Esophagus muscularis mucosa (tissue), 4 donors: ENCODE measurements at regions not wholly inside any gene's neighbourhood (a gene's known extent, or its start where the extent isn't known, plus 50 kb on each side); places are given as distances from the start of the nearest gene placed in this dataset.

Source experiments
- DNase-seq: peaks from one replicate; pipeline ENCODE4 v3.0.0-alpha.2; 2017; ENCODE audit errors: extremely low spot score
- H3K27ac ChIP-seq, 4 donors: fragments of 200-600 bp; sonication (generic); replicated peaks in 1 of 4; 1 replicate in 3 of 4; 2 replicates in 1 of 4; pipeline ENCODE4 v1.5.1; 2016 to 2019; ENCODE audit warnings: mild to moderate bottlenecking in 1 of 4
- H3K27me3 ChIP-seq, 4 donors: fragments of 200-600 bp; sonication (generic); one replicate each; pipeline versions ENCODE4 v1.5.1 to v1.6.0; 2016 to 2019
- H3K36me3 ChIP-seq, 4 donors: fragments of 200-600 bp; sonication (generic); one replicate each; pipeline ENCODE4 v1.5.1; 2016 to 2019
- H3K4me1 ChIP-seq, 4 donors: fragments of 200-600 bp; sonication (generic); one replicate each; pipeline ENCODE4 v1.5.1; 2016 to 2019
- H3K4me3 ChIP-seq, 4 donors: fragments of 200-600 bp; sonication (generic); 1 replicate in 2 of 4; 2 replicates in 2 of 4; pipeline ENCODE4 v1.5.1; 2016 to 2019; ENCODE audit warnings: mild to moderate bottlenecking in 4 of 4, moderate library complexity in 1 of 4
- H3K9me3 ChIP-seq, 4 donors: fragments of 200-600 bp; sonication (generic); 1 replicate in 3 of 4; 2 replicates in 1 of 4; pipeline ENCODE4 v1.5.1; 2016 to 2019
- CTCF ChIP-seq, 3 experiments: fragments of 200-600 bp in 2 of 3; fragments of 450-650 bp in 1 of 3; sonication (generic) in 2 of 3; IDR thresholded peaks; one replicate each; pipeline ENCODE4 v1.5.1; 2017 to 2019; ENCODE audit warnings: antibody characterized with exemption in 3 of 3, mild to moderate bottlenecking in 2 of 3, moderate library complexity in 1 of 3
- EP300 ChIP-seq: sonication (generic); formaldehyde crosslinking; IDR thresholded peaks from one replicate; pipeline ENCODE4 v1.6.1; 2017; ENCODE audit warnings: antibody characterized with exemption
- POLR2A ChIP-seq: fragments of 450-650 bp; IDR thresholded peaks from one replicate; pipeline ENCODE4 v1.6.1; 2017; ENCODE audit warnings: antibody characterized with exemption, moderate library complexity, mild to moderate bottlenecking, low read depth
- POLR2AphosphoS5 ChIP-seq, 2 donors: sonication (generic); formaldehyde crosslinking; IDR thresholded peaks; one replicate each; pipeline ENCODE4 v1.6.1; 2017; ENCODE audit warnings: antibody characterized with exemption in 2 of 2
- WGBS: methylation state at CpG from one replicate; pipeline ENCODE4 v1.1.5; 2018; 5-methylcytosine and 5-hydroxymethylcytosine counted together
- intact Hi-C: fragments of 100-400 bp; cut with DNase I; formaldehyde crosslinking; loops from one replicate; pipeline ENCODE4 v1.15.1; 2023

- Histone ChIP-seq H3K36me3 (no peaks in the 10 kb centered on the region), H3K27ac (no peak overlapping the region), H3K9me3 (no peaks in the 10 kb centered on the region), H3K4me1 (no peaks in the 10 kb centered on the region), H3K27me3 (no peaks in the 10 kb centered on the region), H3K4me3 (no peak overlapping the region)
- no peak for TF ChIP-seq POLR2AphosphoS5 (IDR thresholded peaks at IDR 0.05)
- no peak for TF ChIP-seq POLR2A
- TF ChIP-seq CTCF (IDR thresholded peaks at IDR 0.05): no peak
- no peak for TF ChIP-seq EP300
- no peak for DNase-seq
- intact Hi-C loops: no loop called here
- WGBS: 80% methylated on average over 2 of the region's 2 CpGs
Measured at GRCh38 chr4:96698831-96699230, 858.9 kb downstream of the PDHA2 start.

GRCh38 chr4:96703265-96703664 lies 863.4 kb downstream of the PDHA2 start:
- Histone ChIP-seq H3K9me3 (no peaks in the 10 kb centered on the region), H3K4me3 (no peak overlapping the region), H3K36me3 (no peaks in the 10 kb centered on the region), H3K4me1 (no peaks in the 10 kb centered on the region), H3K27me3 (no peaks in the 10 kb centered on the region), H3K27ac (no peak overlapping the region)
- TF ChIP-seq EP300: no peak
- no peak for TF ChIP-seq POLR2AphosphoS5 (IDR thresholded peaks at IDR 0.05)
- TF ChIP-seq POLR2A: no peak
- TF ChIP-seq CTCF (IDR thresholded peaks at IDR 0.05): no peak
- DNase-seq: no peak
- 74% methylated on average over 2 of the region's 2 CpGs for WGBS
- intact Hi-C loops: no loop called here

GRCh38 chr4:96708766-96709165 lies 868.9 kb downstream of the PDHA2 start:
- H3K4me3 ChIP-seq: no peak overlapping the region
- H3K4me1 ChIP-seq: no peaks in the 10 kb centered on the region
- no peak overlapping the region for H3K27ac ChIP-seq
- H3K36me3 ChIP-seq: no peaks in the 10 kb centered on the region
- TF ChIP-seq EP300: no peak
- no peak for TF ChIP-seq POLR2AphosphoS5 (IDR thresholded peaks at IDR 0.05)
- no peak for TF ChIP-seq CTCF (IDR thresholded peaks at IDR 0.05)
- no peak for TF ChIP-seq POLR2A
- WGBS: 69% methylated on average over 1 of the region's 1 CpG
- no peaks in the 10 kb centered on the region for H3K9me3 ChIP-seq
- intact Hi-C loops: no loop called here
- no peaks in the 10 kb centered on the region for H3K27me3 ChIP-seq
- no peak for DNase-seq

GRCh38 chr4:96713271-96713850 lies 873.5 kb downstream of the PDHA2 start:
- 55% methylated on average over 7 of the region's 7 CpGs for WGBS
- TF ChIP-seq CTCF (IDR thresholded peaks at IDR 0.05): no peak
- TF ChIP-seq POLR2A: no peak
- TF ChIP-seq EP300: no peak
- TF ChIP-seq POLR2AphosphoS5 (IDR thresholded peaks at IDR 0.05): no peak
- H3K27ac ChIP-seq: no peak overlapping the region
- DNase-seq: no peak
- H3K27me3 ChIP-seq: no peaks in the 10 kb centered on the region
- H3K9me3 ChIP-seq: no peaks in the 10 kb centered on the region
- no peaks in the 10 kb centered on the region for H3K36me3 ChIP-seq
- no peaks in the 10 kb centered on the region for H3K4me1 ChIP-seq
- no peak overlapping the region for H3K4me3 ChIP-seq
- intact Hi-C loops: no loop called here

- Histone ChIP-seq H3K27ac (no peak overlapping the region), H3K36me3 (no peaks in the 10 kb centered on the region), H3K27me3 (no peaks in the 10 kb centered on the region), H3K4me3 (no peak overlapping the region), H3K9me3 (no peaks in the 10 kb centered on the region), H3K4me1 (no peaks in the 10 kb centered on the region)
- DNase-seq: no peak
- intact Hi-C loops: no loop called here
- TF ChIP-seq CTCF (IDR thresholded peaks at IDR 0.05) (no peak), POLR2A (no peak), EP300 (no peak), POLR2AphosphoS5 (IDR thresholded peaks at IDR 0.05) (no peak)
Measured at GRCh38 chr4:96729641-96730040, 889.7 kb downstream of the PDHA2 start.
